GM18499 (cell line): ENCODE measurements at regions not wholly inside any gene's neighbourhood (a gene's known extent, or its start where the extent isn't known, plus 50 kb on each side); places are given as distances from the start of the nearest gene placed in this dataset.
"Not testable (repeated sequence)": the region's sequence is repeated elsewhere in the genome, so short reads cannot be mapped to it uniquely, and the experiment has no call there.

Experiments used
- ATAC-seq: cut with Tn5 transposase; IDR thresholded peaks from one replicate; pipeline ENCODE4 v1.9.1; 2021; ENCODE audit warnings: moderate number of reproducible peaks; ENCODE audit not compliant: insufficient read depth, unreplicated experiment

GRCh38 chr3:82461049-82461889 is 699.8 kb upstream of the GBE1 start:
- no peak for ATAC-seq

- no peak for ATAC-seq
Observed at GRCh38 chr3:82448320-82448719, 686.9 kb upstream of the GBE1 start.

DNA sequence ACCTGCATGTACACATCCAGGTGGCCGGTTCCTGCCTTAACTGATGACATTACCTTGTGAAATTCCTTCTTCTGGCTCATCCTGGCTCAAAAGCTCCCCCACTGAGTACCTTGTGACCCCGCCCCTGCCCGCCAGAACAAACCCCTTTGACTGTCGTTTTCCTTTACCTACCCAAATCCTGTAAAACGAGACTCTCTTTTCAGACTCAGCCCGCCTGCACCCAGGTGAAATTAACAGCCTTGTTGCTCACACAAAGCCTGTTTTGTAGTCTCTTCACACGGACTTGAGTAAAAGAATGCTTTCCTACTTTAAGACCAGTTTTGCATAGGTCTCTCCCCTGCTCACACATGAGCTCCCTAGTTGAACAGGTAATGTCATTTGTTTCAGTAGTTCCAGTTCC is 667.4 kb upstream of the GBE1 start:
- ATAC-seq = not testable (repeated sequence)

- ATAC-seq = no peak
Observed at GRCh38 chr3:82424031-82424339, 662.5 kb upstream of the GBE1 start.

GRCh38 chr3:82423268-82424030 is 662.0 kb upstream of the GBE1 start:
- no peak for ATAC-seq

DNA sequence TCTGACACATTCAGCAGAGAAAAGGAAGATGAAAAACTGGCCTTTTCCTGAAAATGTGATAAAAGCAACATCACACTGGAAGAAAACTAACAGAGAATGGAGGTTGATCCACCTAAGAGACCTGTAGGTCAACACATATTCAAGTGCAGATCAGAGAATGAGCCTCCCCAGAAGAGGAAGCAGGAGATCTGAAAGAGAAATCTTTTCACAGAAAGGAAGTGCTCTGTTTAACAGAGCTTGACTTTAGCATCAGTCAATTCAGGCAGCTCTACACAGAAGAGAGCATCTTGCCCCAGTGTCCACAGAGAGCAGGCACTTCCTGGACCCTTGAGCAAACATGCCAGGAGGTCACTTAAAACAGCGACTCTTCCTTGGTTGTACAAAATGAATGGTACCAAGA is 655.4 kb upstream of the GBE1 start:
- no peak for ATAC-seq

DNA sequence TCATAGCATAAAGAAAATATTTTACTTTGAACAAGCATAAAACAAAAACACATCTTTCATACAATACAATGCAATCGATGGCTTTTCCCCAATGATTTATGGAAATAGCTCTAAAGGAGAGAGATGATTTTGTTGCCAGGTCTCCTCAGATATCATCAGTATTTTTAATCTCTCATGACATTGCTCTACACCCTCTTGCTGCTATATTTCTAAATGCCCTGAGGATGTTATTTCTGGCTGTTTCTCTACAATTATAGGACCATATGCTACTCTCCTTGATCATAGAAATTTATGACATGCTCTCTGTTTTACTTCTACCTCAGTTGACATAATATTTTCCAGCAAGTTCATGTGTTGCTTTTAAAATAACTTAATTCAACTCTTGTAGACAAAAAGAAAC is 654.9 kb upstream of the GBE1 start:
- no peak for ATAC-seq

DNA sequence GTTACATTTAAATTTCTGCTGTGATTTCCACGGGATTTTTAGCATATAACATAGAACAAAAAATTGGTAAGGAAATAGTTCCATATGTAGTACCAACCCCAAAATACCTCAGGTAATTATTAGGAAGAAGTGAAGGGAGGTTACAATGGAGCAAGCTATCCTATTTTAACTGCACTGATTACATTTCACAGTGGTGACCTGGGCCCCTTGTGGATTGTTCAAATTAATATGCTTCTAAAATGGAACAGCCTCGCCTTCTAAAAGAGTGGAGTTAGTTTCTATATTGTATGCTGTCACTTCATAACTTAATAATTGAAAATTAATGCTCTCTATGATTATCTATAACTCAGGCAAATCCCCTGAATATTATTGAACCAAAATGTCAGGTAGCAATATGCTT is 651.7 kb upstream of the GBE1 start:
- ATAC-seq = no peak

DNA sequence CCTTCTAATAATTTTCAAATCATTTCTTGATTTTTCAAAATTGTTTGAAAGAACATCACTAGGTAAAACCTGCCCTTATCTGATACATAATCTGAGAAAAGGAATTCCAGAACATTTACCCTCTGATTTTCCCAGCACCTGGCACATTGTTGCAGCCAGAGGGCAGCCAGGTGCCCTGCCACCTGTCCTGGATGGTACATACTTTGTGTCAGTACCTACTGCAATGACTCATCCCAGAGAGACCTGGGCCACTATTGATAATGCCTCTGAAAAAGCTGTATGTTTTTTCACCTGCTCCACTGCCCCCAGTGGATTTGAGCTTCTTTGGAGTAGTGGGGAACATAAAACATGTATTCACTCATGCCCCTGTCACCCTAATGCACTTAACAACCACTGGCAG is 648.9 kb upstream of the GBE1 start:
- ATAC-seq = no peak

DNA sequence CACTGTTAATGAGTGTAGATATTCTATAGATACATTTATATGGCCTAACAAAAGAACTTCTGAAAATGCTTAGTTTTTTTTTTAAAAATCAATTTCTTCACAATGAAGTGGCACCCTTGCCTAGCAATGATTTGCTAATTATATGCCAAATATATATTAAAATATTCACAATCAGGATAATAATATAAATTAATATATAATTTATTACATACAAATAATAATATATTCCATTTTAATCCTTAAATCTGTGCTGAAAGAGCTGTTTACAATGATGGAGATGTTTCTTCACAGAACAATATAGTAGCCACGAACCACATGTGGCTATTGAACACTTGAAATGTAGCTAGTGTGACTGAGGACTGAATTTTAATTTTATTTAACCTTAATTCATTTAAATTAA is 648.4 kb upstream of the GBE1 start:
- ATAC-seq = no peak

DNA sequence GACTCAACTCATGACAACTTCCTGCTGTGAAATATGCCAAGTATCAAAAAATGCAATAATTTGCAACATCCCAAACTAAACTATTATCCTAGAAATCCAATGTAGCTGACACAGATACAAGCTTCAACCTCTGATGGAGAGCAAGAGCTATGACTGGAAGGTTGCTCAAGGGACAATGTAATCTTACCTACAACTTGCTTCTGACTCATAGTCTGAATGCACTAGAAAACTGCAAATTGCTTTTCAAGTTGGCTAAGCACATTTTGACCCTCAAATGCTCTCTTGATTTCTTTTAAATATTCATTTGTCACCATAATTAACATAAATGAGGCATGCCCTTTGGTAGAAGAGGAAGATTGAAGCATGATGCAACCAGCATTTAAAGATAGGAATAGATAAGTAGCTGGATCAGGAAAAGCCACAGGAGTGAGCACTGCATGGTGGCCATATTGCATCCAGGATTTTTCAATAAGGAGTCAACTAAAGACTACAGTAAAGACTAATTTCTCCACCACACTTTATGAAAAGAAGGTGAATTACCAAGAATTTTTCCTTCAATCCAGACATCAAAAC is 630.8 kb upstream of the GBE1 start:
- ATAC-seq = no peak

DNA sequence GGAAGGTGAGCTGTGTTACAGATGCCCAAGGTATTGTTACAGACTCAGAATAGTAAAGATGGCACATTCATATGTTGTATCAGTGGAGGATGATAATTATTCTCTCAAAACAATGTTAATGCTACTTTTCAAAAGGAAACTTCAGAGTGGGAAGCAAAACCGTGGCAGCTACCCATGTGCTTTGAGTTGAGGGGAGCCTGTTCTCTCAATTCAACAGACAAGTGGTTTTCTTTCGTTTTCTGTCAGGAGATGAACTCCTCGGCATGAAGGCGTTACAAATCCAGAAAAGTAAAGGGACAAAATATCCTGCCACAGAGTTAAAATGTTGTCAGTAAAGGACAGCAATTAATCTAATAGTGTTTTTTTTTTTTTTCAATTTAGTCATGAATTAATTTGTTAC is 629.4 kb upstream of the GBE1 start:
- no peak for ATAC-seq

- ATAC-seq = no peak
Observed at GRCh38 chr3:82386647-82387046, 625.2 kb upstream of the GBE1 start.

DNA sequence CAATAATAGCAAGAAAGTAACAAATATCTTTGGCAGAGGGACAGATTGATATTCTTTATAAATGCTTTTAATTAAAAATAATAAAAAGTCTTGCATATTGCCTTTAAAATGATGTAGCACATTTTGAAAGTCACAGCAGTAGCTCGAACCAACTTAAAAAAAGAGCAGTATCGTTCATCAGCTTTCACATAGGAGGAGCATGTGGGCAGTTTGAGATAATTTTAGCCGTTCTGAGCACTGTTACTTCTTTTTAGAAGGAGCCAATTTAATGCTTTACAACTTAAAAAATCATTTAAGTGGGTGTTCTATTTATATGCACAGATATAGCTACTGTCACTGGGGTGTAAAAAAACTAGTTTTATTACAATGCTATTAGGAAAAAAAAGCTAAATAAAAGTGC is 622.7 kb upstream of the GBE1 start:
- ATAC-seq = no peak

DNA sequence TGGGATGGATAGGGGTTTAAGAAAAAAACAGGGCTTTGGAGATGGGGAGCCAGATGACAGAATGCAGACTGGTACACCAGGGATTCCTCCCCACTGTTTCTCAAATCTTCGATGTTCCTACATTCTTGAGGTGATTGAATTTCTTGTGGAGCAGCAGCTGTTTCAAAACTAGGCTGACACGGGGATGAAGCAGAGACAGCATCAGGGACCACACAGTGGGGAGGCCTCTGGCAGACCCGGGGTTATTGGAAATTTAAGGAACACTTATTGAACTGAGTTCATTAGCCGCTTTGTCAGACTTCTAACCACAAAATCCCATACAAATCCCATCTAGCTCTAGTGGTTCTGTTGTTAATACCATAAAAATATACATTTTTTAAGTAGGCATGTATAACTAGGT is 621.4 kb upstream of the GBE1 start:
- no peak for ATAC-seq

GRCh38 chr3:82378392-82378791 is 616.9 kb upstream of the GBE1 start:
- ATAC-seq = no peak

DNA sequence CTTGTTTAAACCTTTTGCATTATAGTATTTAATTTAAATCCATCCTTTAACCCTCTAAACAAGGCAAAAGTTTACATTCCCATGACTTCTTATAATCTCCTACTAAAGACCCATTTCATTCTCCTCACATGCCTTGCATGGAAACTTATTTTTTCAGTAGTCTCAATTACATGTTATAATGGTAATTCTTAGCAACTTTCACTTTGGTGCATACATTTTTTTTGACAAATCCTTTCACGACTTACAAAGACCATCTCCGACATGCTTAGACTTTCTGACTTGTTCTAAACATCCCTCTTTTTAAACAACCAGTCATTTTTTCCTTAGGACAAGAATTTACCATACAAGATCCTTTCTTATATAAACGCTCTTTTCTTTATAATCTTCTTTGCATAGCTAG is 615.4 kb upstream of the GBE1 start:
- no peak for ATAC-seq

DNA sequence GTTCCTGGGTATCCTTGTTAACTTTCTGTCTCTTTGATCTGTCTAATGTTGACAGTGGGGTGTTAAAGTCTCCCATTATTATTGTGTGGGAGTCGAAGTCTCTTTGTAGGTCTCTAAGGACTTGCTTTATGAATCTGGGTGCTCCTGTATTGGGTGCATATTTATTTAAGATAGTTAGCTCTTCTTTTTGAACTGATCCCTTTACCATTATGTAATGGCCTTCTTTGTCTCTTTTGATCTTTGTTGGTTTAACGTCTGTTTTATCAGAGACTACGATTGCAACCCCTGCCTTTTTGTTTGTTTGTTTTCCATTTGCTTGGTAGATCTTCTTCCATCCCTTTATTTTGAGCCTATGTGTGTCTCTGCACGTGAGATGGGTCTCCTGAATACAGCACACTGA is 612.4 kb upstream of the GBE1 start:
- ATAC-seq = not testable (repeated sequence)

GRCh38 chr3:82364827-82365226 is 603.4 kb upstream of the GBE1 start:
- no peak for ATAC-seq

DNA sequence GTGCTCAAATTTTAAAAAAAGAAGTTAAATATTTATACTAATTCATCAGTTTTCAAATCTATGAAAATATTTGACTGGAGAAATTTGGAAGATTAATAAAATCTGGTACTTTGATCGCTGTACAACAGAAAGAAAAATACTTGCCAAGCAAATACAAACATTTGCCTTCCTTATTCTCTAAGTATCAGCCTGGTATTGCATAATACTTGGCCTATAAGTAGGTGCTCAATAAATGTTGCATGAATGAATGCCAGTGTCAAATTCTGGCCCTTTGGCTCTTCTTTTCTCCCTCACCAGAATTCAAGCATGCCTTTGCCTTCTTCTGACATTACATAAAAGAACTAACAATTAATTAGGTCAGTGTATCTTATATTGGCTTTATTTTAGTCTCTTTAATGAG is 601.7 kb upstream of the GBE1 start:
- no peak for ATAC-seq

DNA sequence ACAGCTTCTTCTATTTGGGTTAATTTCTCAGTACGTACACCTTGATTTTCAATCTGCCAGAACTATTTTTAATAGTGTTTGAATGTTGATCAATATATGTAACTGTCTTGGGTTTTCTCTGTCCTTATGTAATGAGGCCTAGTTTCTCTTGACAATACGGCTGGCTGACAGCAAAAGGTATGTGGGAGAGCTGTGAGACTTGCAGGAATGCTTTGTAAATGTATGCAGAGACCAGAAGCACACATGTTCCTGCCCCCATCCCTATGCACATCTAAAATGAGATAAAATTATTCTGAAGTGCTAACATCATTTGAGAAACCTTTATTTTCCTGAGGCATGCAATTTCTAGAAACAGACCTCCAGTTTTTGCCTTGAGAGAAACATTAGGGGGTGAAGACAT is 593.8 kb upstream of the GBE1 start:
- no peak for ATAC-seq

DNA sequence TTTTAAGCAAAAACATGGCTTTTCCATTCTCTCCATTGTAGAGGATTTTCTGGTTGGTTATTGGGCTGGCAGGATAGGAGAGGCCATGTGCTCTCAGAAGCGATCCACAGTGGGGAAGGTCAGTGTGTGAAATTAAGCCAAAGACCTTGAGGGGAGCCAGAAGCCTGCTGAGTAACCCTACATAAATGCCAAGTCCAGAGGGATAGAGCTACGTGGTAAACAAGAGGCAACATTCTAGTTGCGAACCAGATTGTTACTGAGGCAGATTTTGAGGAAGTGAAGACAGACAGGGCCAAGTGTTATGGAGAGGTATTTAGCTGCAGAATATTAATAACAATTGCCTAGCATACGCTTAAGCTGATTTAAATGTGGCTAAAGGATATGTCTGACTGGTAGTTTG is 592.8 kb upstream of the GBE1 start:
- ATAC-seq = no peak
